DOHH2 (cell line): ENCODE measurements at regions not wholly inside any gene's neighbourhood (a gene's known extent, or its start where the extent isn't known, plus 50 kb on each side); places are given as distances from the start of the nearest gene placed in this dataset.

Source experiments
- H3F3A ChIP-seq: fragments of 200-600 bp; sonication (generic), shearing (Covaris generic); 2 replicates; pipeline ENCODE4 v1.6.0; 2016; ENCODE audit warnings: antibody characterized with exemption, mild to moderate bottlenecking; ENCODE audit not compliant: control insufficient read depth, insufficient read depth
- H3K27ac ChIP-seq: fragments of 200-600 bp; sonication (generic); 2 replicates; pipeline ENCODE4 v1.5.1; 2014; ENCODE audit warnings: low read depth, mild to moderate bottlenecking, low read length, moderate library complexity
- H3K27me3 ChIP-seq: fragments of 200-600 bp; sonication (generic); 2 replicates; pipeline ENCODE4 v1.6.1; 2014; ENCODE audit warnings: mild to moderate bottlenecking, low read length, mixed read lengths; ENCODE audit not compliant: control insufficient read depth
- H3K36me3 ChIP-seq: fragments of 200-600 bp; sonication (generic); 2 replicates; pipeline ENCODE4 v1.6.1; 2014; ENCODE audit warnings: mild to moderate bottlenecking, low read length, moderate library complexity, mixed read lengths; ENCODE audit not compliant: control insufficient read depth
- H3K4me1 ChIP-seq: fragments of 200-600 bp; sonication (generic); 2 replicates; pipeline ENCODE4 v1.6.1; 2014; ENCODE audit warnings: mild to moderate bottlenecking, low read length, mixed read lengths; ENCODE audit not compliant: control insufficient read depth
- H3K4me2 ChIP-seq: fragments of 200-600 bp; sonication (generic); 2 replicates; pipeline ENCODE4 v1.6.0; 2014; ENCODE audit warnings: mild to moderate bottlenecking, low read length, moderate library complexity
- H3K4me3 ChIP-seq: fragments of 200-600 bp; sonication (generic); 2 replicates; pipeline ENCODE4 v1.5.1; 2014; ENCODE audit warnings: mild to moderate bottlenecking, low read length, mixed read lengths
- H3K79me2 ChIP-seq: fragments of 200-600 bp; sonication (generic); 2 replicates; pipeline ENCODE4 v1.6.1; 2014; ENCODE audit warnings: mild to moderate bottlenecking, low read length, mixed read lengths; ENCODE audit not compliant: control insufficient read depth
- H3K9me2 ChIP-seq: fragments of 200-600 bp; sonication (generic); replicated peaks from 2 replicates; pipeline ENCODE4 v1.6.1; 2014; ENCODE audit warnings: mild to moderate bottlenecking, low read length, mixed read lengths; ENCODE audit not compliant: control insufficient read depth
- H3K9me3 ChIP-seq: fragments of 200-600 bp; sonication (generic); 2 replicates; pipeline ENCODE4 v1.6.1; 2014; ENCODE audit warnings: antibody characterized with exemption, low read length, mixed read lengths; ENCODE audit not compliant: control insufficient read depth, insufficient read depth
- H4K20me1 ChIP-seq: fragments of 200-600 bp; sonication (generic); 2 replicates; pipeline ENCODE4 v1.6.0; 2014; ENCODE audit warnings: low read depth, mild to moderate bottlenecking, antibody characterized with exemption, low read length, moderate library complexity; ENCODE audit not compliant: control insufficient read depth, insufficient read depth
- CTCF ChIP-seq: fragments of 200-600 bp; sonication (generic); IDR thresholded peaks from one replicate; pipeline ENCODE4 v1.5.1; 2014; ENCODE audit warnings: antibody characterized with exemption, mild to moderate bottlenecking, low read depth, low read length; ENCODE audit not compliant: poor library complexity, severe bottlenecking
- EZH2phosphoT487 ChIP-seq: fragments of 200-600 bp; sonication (generic); IDR thresholded peaks from 2 replicates; pipeline ENCODE4 v1.6.1; 2017; ENCODE audit warnings: borderline replicate concordance, mild to moderate bottlenecking, antibody characterized with exemption, low read length, moderate library complexity, mixed read lengths

GRCh38 chr4:26237916-26238315 lies 82.9 kb upstream of the RBPJ start:
- no peaks in the 10 kb centered on the region for H3K9me2 ChIP-seq
- H3K36me3 ChIP-seq = no peaks in the 10 kb centered on the region
- TF ChIP-seq EZH2phosphoT487 = no peak
- TF ChIP-seq CTCF = no peak
- no peaks in the 10 kb centered on the region for H3K79me2 ChIP-seq
- no peaks in the 10 kb centered on the region for H3F3A ChIP-seq
- H3K4me3 ChIP-seq = no peak overlapping the region
- no peaks in the 10 kb centered on the region for H3K4me1 ChIP-seq
- H3K27me3 ChIP-seq = peaks cover 11% of the 10 kb centered on the region; the same call in 1 of the 2 replicates
- H3K27ac ChIP-seq = no peak overlapping the region
- H4K20me1 ChIP-seq = no peaks in the 10 kb centered on the region
- H3K9me3 ChIP-seq = no peaks in the 10 kb centered on the region
- no peak overlapping the region for H3K4me2 ChIP-seq

GRCh38 chr4:26238426-26238777 lies 82.4 kb upstream of the RBPJ start:
- Histone ChIP-seq H3K4me1 (no peaks in the 10 kb centered on the region), H3K9me3 (no peaks in the 10 kb centered on the region), H3K79me2 (no peaks in the 10 kb centered on the region), H3K27ac (no peak overlapping the region), H3F3A (no peaks in the 10 kb centered on the region), H3K9me2 (no peaks in the 10 kb centered on the region), H4K20me1 (no peaks in the 10 kb centered on the region), H3K27me3 (peaks cover 10% of the 10 kb centered on the region; the same call in 1 of the 2 replicates), H3K4me2 (no peak overlapping the region), H3K36me3 (no peaks in the 10 kb centered on the region), H3K4me3 (no peak overlapping the region)
- TF ChIP-seq EZH2phosphoT487 = no peak
- TF ChIP-seq CTCF = no peak

- Histone ChIP-seq H3K79me2 (no peaks in the 10 kb centered on the region), H3K9me3 (no peaks in the 10 kb centered on the region), H4K20me1 (no peaks in the 10 kb centered on the region), H3K27ac (no peak overlapping the region), H3F3A (no peaks in the 10 kb centered on the region), H3K4me1 (no peaks in the 10 kb centered on the region), H3K4me3 (no peak overlapping the region), H3K27me3 (peaks cover 8% of the 10 kb centered on the region; the same call in 1 of the 2 replicates), H3K36me3 (no peaks in the 10 kb centered on the region), H3K4me2 (no peak overlapping the region), H3K9me2 (no peaks in the 10 kb centered on the region)
- no peak for TF ChIP-seq EZH2phosphoT487
- no peak for TF ChIP-seq CTCF
Observed at GRCh38 chr4:26238778-26239679, 81.8 kb upstream of the RBPJ start.
